Lower leg skin (tissue), 4 donors: ENCODE measurements at regions not wholly inside any gene's neighbourhood (a gene's known extent, or its start where the extent isn't known, plus 50 kb on each side); places are given as distances from the start of the nearest gene placed in this dataset.

ENCODE experiments used
- DNase-seq, 2 donors: peaks; one replicate each; pipeline ENCODE4 v3.0.0-alpha.2; 2019; ENCODE audit warnings: low spot score in 2 of 2
- H3K4me3 ChIP-seq: fragments of 200-600 bp; sonication (generic); 2 replicates; pipeline ENCODE4 v1.5.1; 2017; ENCODE audit warnings: mild to moderate bottlenecking, low read depth; ENCODE audit not compliant: poor library complexity, severe bottlenecking
- POLR2A ChIP-seq, 2 donors: fragments of 450-650 bp; IDR thresholded peaks; one replicate each; pipeline ENCODE4 v1.6.1; 2016 to 2017; ENCODE audit warnings: antibody characterized with exemption in 2 of 2, mild to moderate bottlenecking in 1 of 2, moderate library complexity in 1 of 2
- WGBS, 2 donors: methylation state at CpG; one replicate each; pipeline ENCODE4 v1.1.5; 2018; 5-methylcytosine and 5-hydroxymethylcytosine counted together
- intact Hi-C: fragments of 100-400 bp; cut with DNase I; formaldehyde crosslinking; loops from one replicate; pipeline ENCODE4 v1.15.0; 2023; ENCODE audit warnings: low total_unique reads
- TF ChIP-seq, protein P1 (sequence below), 3 donors: fragments of 450-650 bp; IDR thresholded peaks; one replicate each; pipeline ENCODE4 v1.5.1; 2016; ENCODE audit warnings: antibody characterized with exemption in 3 of 3, mild to moderate bottlenecking in 3 of 3, moderate library complexity in 2 of 3

DNA sequence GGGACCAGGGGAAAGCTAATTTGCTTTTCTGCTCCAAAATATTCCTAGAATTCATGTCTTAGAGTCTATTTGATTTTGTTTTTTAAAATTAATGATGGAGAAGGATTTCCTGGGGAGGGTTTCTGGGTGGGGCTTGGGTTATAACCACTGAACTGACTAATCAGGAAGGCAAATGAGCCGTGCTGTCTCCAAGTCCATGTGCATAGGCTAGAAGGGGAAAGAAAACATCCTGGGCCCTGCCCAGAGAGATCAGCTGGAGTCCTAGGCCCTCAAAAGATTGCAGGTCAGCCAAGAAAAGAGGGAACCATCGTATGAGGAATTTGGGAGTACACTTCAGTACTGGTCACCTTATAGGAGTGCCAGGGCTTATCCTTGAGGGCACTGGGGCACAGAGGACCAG is 480.2 kb upstream of the CELF4 start:
- H3K4me3 ChIP-seq, result no peak overlapping the region
- TF ChIP-seq POLR2A (IDR thresholded peaks at IDR 0.05), result no peak
- TF ChIP-seq, protein P1, sequence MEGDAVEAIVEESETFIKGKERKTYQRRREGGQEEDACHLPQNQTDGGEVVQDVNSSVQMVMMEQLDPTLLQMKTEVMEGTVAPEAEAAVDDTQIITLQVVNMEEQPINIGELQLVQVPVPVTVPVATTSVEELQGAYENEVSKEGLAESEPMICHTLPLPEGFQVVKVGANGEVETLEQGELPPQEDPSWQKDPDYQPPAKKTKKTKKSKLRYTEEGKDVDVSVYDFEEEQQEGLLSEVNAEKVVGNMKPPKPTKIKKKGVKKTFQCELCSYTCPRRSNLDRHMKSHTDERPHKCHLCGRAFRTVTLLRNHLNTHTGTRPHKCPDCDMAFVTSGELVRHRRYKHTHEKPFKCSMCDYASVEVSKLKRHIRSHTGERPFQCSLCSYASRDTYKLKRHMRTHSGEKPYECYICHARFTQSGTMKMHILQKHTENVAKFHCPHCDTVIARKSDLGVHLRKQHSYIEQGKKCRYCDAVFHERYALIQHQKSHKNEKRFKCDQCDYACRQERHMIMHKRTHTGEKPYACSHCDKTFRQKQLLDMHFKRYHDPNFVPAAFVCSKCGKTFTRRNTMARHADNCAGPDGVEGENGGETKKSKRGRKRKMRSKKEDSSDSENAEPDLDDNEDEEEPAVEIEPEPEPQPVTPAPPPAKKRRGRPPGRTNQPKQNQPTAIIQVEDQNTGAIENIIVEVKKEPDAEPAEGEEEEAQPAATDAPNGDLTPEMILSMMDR (IDR thresholded peaks at IDR 0.05), result no peak
- no peak for DNase-seq
- intact Hi-C loops, result no loop called here
- 68 to 73% methylated on average over 2 of the region's 2 CpGs for WGBS, 2 donors

DNA sequence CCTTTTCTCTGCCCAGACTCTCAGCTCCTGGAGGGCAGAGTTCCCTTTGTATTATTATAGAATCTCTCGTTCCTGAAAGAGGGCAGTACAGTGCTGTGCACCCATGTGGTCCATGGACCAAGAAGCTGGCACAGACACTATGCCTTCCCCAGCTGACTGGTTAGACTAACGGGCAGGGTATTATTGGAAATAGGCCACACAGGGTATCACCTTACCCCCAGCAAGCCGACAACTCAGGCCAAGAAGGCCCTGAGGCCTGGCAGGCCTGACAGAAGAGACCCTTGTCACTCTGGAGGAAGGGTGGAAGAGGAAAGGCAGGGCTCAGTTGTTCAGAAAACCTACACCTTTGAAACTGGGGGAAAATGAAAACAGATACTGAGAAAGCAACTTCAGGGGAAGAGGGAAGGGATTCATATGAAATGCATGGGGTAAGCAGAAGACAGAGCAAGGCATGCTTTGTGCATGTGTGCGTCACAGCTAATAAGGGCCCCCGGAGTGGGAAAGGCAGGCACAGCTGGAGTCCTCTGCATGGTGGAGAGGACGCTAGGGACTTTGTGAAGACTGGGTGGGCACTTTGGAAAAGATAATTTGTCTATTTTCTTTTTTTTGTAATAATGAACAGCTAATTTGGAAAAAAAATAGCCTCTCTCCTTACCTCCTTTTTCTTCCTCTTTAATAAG is 476.8 kb upstream of the CELF4 start:
- 56 to 77% methylated on average over 6 of the region's 6 CpGs for WGBS, 2 donors
- DNase-seq, result no peak
- no peak for TF ChIP-seq POLR2A (IDR thresholded peaks at IDR 0.05)
- TF ChIP-seq, protein P1 (IDR thresholded peaks at IDR 0.05), result no peak
- intact Hi-C loops, result no loop called here
- no peak overlapping the region for H3K4me3 ChIP-seq

DNA sequence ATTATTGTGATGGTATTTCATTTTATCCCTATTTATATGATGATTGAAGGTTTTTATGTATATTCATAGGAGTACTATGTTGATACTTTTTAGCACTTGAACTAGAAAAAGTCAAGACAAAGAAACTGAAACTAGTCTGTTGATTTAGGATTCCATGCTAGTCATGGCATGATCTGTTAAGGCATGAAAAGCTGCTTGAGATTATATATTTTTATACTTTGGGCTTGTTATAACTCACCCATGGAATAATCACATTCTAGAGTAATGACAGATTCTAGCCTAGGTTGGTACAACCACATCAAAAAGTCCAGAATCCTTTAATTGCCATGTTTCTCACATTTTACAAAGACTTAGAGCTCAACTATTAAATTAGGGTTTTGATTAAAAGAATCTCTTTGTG is 472.6 kb upstream of the CELF4 start:
- DNase-seq, result no peak
- TF ChIP-seq POLR2A (IDR thresholded peaks at IDR 0.05), result no peak
- TF ChIP-seq, protein P1 (IDR thresholded peaks at IDR 0.05), result no peak
- intact Hi-C loops, result no loop called here
- no peak overlapping the region for H3K4me3 ChIP-seq

DNA sequence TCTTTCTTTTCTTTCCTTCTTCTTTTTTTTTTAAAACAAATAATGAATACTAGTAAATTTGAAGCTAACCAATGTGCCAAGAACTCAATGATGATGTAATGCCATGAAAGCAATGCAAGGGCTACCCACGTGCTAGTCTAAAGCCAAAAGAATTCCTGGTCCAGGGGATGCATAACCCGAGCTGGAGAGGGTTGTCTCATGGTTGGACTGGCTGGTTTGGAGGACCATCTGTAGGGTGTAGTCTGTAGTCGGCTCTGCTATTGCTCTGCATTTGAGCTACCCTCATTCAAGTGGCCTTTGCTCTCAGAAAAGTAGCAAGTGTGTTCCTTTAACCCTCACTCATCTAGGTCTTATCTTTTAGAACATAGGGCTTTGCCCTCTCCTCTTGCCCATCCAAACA is 469.6 kb upstream of the CELF4 start:
- 54 to 71% methylated on average over 3 of the region's 3 CpGs for WGBS, 2 donors
- intact Hi-C loops, result no loop called here
- no peak for DNase-seq
- TF ChIP-seq POLR2A (IDR thresholded peaks at IDR 0.05), result no peak
- TF ChIP-seq, protein P1 (IDR thresholded peaks at IDR 0.05), result no peak
- H3K4me3 ChIP-seq, result no peak overlapping the region

DNA sequence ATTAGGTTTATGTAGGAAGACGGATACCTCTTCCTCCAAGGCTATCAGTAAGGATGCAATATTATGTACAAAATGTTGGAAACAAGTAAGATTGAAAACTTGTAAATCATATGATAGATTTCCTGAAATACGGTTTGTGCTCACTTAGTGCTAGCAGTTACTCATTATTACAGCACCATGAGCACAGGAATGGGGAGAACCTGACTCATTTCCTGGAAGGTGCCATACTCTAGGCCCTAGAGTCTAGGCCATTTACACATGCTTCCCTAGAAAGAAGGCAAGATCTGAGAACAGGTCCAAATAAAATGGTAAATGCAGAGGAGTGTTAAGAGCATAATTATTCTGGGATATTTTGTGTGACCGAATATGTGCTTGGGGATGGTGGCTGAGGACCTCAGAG is 467.7 kb upstream of the CELF4 start:
- DNase-seq, result no peak
- no peak overlapping the region for H3K4me3 ChIP-seq
- WGBS, 2 donors, result 83 to 87% methylated on average over 3 of the region's 3 CpGs
- intact Hi-C loops, result no loop called here
- TF ChIP-seq, protein P1 (IDR thresholded peaks at IDR 0.05), result no peak
- TF ChIP-seq POLR2A (IDR thresholded peaks at IDR 0.05), result no peak

DNA sequence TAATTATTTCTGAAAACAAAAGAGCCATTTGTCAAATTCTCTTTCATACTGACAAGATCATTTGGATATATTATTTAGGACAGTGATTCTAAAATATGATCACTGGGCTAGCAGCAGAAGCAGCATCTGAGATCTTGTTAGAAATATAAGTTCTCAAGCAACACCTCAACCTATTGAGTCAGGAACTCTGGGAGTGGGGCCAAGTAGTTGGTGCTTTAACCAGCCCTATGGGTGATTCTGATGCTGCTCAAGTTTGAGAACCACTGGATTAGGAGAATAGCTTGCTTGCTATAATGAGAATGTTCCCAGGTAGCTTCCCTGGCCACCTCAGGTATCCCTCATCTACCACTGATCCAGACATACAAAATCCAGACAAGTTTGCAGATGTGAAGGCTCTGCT is 466.9 kb upstream of the CELF4 start:
- intact Hi-C loops, result no loop called here
- TF ChIP-seq, protein P1 (IDR thresholded peaks at IDR 0.05), result no peak
- no peak for TF ChIP-seq POLR2A (IDR thresholded peaks at IDR 0.05)
- DNase-seq, result no peak
- no peak overlapping the region for H3K4me3 ChIP-seq
